ENCODE measurements at regions not wholly inside any gene's neighbourhood (a gene's known extent, or its start where the extent isn't known, plus 50 kb on each side); places are given as distances from the start of the nearest gene placed in this dataset.

DNA sequence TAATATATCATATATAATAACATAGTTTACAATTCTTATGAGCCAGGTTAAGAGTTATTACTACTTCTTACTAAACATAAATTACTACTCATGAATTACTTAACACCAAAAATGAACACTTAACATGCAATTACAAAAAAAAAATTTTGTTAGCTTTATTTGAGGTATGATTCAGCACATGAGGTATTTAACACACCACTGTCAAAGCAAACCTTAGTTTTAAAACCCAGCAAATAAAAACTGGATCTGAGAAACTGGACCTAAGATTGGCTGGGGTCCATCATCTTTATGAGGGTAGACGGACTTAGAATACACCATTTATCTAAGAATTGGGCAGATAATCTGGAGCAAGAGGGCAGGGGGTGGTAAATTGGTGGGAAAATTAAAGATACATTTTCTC, 81.8 kb upstream of the CREB1 start:
- ATAC-seq (ENCODE audit: low FRiP score in 2 of 2), result no peak
- Histone ChIP-seq H3K27me3 (no peaks in the 10 kb centered on the region), H3K9me3 (no peaks in the 10 kb centered on the region)

DNA sequence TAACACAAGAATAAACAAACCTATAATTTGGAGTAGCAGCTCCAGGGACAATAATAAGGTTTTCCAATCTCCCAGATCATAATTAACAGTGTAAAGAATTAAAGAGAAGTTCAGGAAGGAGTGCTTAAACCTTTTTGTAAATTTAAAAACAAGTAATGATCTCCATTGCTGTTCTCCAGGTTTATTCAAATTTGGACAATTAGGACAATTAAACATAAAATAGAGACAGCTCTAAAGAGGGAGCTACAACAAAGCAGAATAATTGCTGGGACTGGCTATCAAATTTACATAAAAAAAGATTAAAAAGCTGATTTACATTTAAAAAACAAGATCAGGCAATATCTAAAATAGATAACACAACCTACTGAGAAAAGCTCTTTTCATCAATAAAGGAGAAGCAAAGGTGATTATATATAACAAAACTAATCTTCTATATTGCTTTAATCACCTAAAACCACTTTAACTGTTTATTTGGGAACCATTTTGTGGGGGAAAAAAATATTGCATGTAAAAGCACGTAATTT, 80.1 kb upstream of the CREB1 start:
- H3K9me3 ChIP-seq, result no peaks in the 10 kb centered on the region
- no peak for DNase-seq
- H3K27me3 ChIP-seq, result no peaks in the 10 kb centered on the region
- TF ChIP-seq POLR2AphosphoS5 (IDR thresholded peaks at IDR 0.05) (no peak), POLR2A (IDR thresholded peaks at IDR 0.05) (no peak), EP300 (IDR thresholded peaks at IDR 0.05) (no peak)
- TF ChIP-seq, protein P1, sequence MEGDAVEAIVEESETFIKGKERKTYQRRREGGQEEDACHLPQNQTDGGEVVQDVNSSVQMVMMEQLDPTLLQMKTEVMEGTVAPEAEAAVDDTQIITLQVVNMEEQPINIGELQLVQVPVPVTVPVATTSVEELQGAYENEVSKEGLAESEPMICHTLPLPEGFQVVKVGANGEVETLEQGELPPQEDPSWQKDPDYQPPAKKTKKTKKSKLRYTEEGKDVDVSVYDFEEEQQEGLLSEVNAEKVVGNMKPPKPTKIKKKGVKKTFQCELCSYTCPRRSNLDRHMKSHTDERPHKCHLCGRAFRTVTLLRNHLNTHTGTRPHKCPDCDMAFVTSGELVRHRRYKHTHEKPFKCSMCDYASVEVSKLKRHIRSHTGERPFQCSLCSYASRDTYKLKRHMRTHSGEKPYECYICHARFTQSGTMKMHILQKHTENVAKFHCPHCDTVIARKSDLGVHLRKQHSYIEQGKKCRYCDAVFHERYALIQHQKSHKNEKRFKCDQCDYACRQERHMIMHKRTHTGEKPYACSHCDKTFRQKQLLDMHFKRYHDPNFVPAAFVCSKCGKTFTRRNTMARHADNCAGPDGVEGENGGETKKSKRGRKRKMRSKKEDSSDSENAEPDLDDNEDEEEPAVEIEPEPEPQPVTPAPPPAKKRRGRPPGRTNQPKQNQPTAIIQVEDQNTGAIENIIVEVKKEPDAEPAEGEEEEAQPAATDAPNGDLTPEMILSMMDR (IDR thresholded peaks at IDR 0.05), result no peak
- no peaks in the 10 kb centered on the region for H3K36me3 ChIP-seq
- ATAC-seq (ENCODE audit: low FRiP score in 2 of 2), result no peak
- H3K4me3 ChIP-seq, result no peak overlapping the region
- no peaks in the 10 kb centered on the region for H3K4me1 ChIP-seq
- no peak overlapping the region for H3K27ac ChIP-seq
- WGBS, 2 donors, result 76 to 81% methylated on average over 1 of the region's 1 CpG

More for the DNA sequence above, 81.8 kb upstream of the CREB1 start:
- no peak for DNase-seq
- H3K27ac ChIP-seq, result no peak overlapping the region
- no peaks in the 10 kb centered on the region for H3K4me1 ChIP-seq
- 76% methylated on average over 1 of the region's 1 CpG for WGBS, 2 donors
- no peak for TF ChIP-seq POLR2AphosphoS5 (IDR thresholded peaks at IDR 0.05)
- no peak for TF ChIP-seq POLR2A (IDR thresholded peaks at IDR 0.05)
- TF ChIP-seq EP300 (IDR thresholded peaks at IDR 0.05), result no peak
- TF ChIP-seq, protein P1 (IDR thresholded peaks at IDR 0.05), result no peak
- no peak overlapping the region for H3K4me3 ChIP-seq
- H3K36me3 ChIP-seq, result no peaks in the 10 kb centered on the region

DNA sequence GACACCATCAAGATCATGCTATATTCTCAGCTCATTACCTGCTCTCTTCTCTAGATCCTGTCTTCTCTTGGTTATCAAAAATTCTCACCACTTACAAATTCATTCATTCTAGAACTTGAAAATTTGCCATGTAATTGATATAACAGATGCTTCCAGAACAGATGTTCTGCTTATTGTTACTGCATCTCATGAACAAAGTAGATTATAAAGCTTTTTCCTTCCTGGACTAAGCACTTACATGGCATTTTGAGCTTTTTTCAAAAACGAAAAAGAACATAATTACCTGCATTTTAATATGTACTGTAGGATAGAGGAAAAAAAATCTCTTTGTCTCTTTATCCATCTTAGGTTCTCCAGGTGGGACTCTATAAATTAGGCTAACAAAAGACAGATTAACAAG, 79.6 kb upstream of the CREB1 start:
- H3K4me1 ChIP-seq, result no peaks in the 10 kb centered on the region
- H3K27ac ChIP-seq, result no peak overlapping the region
- TF ChIP-seq POLR2A (IDR thresholded peaks at IDR 0.05) (no peak), EP300 (IDR thresholded peaks at IDR 0.05) (no peak), POLR2AphosphoS5 (IDR thresholded peaks at IDR 0.05) (no peak)
- TF ChIP-seq, protein P1 (IDR thresholded peaks at IDR 0.05), result no peak
- H3K36me3 ChIP-seq, result no peaks in the 10 kb centered on the region
- no peaks in the 10 kb centered on the region for H3K9me3 ChIP-seq
- DNase-seq, result no peak
- 49 to 67% methylated on average over 1 of the region's 1 CpG for WGBS, 2 donors
- no peak for ATAC-seq (ENCODE audit: low FRiP score in 2 of 2)
- H3K27me3 ChIP-seq, result no peaks in the 10 kb centered on the region
- H3K4me3 ChIP-seq, result no peak overlapping the region

DNA sequence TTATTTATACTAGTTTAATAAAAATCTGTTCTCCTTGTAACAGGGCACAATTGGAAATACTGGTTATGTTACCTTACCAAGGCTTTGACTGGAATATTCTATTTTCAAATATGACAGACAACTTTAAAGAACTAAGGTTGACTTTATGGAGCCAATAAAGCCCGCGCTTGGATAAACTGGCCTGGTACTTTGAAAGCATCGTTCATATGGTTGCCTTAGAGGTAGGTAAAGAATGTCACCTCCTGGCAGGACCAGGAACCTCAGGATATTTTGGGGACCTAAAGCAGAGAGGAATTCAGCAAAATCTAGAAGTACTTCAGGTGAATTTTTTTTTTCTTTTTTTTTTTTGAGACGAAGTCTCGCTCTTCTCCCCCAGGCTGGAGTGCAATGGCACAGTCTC, 71.2 kb upstream of the CREB1 start:
- H3K9me3 ChIP-seq, result no peaks in the 10 kb centered on the region
- no peak overlapping the region for H3K4me3 ChIP-seq
- ATAC-seq (ENCODE audit: low FRiP score in 2 of 2) (no peak), DNase-seq (no peak)
- WGBS, 2 donors, result 91 to 92% methylated on average over 5 of the region's 5 CpGs
- no peaks in the 10 kb centered on the region for H3K4me1 ChIP-seq
- no peaks in the 10 kb centered on the region for H3K27me3 ChIP-seq
- TF ChIP-seq POLR2AphosphoS5 (IDR thresholded peaks at IDR 0.05) (no peak), EP300 (IDR thresholded peaks at IDR 0.05) (no peak), POLR2A (IDR thresholded peaks at IDR 0.05) (no peak)
- TF ChIP-seq, protein P1 (IDR thresholded peaks at IDR 0.05), result no peak
- H3K36me3 ChIP-seq, result no peaks in the 10 kb centered on the region
- no peak overlapping the region for H3K27ac ChIP-seq

DNA sequence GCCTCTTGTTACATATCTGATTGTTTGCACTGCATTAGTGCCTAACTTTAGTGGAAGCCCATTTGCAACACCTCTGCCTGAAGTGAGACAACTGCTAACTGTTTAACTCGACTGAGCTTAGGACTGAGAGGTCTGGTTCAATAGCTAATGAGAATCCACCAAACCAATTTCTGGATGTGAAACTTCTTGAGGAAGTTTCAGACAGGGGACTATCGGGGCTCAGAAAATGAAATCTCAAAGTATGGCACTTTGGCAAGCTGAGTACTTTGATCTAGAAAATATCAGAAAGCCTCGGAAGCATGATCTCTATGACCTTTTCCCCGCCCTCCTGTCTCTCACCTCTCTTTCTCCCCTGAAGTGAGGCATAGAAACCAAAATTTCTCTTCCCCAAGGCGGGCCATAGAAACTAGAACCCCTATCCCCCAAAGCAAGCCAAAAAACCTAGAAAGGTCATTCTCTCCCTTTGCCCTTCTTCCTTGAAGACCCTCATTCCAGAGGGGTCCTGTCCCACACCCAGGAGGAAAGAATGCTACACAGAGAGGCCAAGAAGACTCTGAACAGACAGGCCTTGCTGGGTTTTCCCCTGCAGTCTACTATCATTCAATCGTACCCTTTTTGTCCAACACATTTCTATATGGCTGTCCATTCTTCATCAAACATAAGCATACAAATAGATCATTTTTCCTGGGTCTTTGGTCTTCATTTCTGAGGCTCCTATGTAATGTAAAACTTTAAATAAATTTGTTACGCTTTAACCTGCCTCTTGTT, 69.6 kb upstream of the CREB1 start:
- no peaks in the 10 kb centered on the region for H3K36me3 ChIP-seq
- TF ChIP-seq EP300 (IDR thresholded peaks at IDR 0.05) (no peak), POLR2A (IDR thresholded peaks at IDR 0.05) (no peak), POLR2AphosphoS5 (IDR thresholded peaks at IDR 0.05) (no peak)
- TF ChIP-seq, protein P1 (IDR thresholded peaks at IDR 0.05), result no peak
- no peaks in the 10 kb centered on the region for H3K4me1 ChIP-seq
- ATAC-seq (ENCODE audit: low FRiP score in 2 of 2) (no peak), DNase-seq (no peak)
- H3K27me3 ChIP-seq, result no peaks in the 10 kb centered on the region
- H3K4me3 ChIP-seq, result no peak overlapping the region
- no peaks in the 10 kb centered on the region for H3K9me3 ChIP-seq
- WGBS, 2 donors, result 65 to 67% methylated on average over 7 of the region's 7 CpGs
- no peak overlapping the region for H3K27ac ChIP-seq

Data from upper lobe of left lung (tissue), 6 donors.